NCI-H2029 (cell line): ENCODE measurements at regions not wholly inside any gene's neighbourhood (a gene's known extent, or its start where the extent isn't known, plus 50 kb on each side); places are given as distances from the start of the nearest gene placed in this dataset.

Experiments
- DNase-seq: peaks from one replicate; lab custom pipeline; 2025; lab: John Stamatoyannopoulos, UW

GRCh38 chr4:59243038-59243437 is 1957.1 kb upstream of the ADGRL3 start:
- no peak for DNase-seq

GRCh38 chr4:59247032-59247431 is 1953.1 kb upstream of the ADGRL3 start:
- DNase-seq, result no peak

- DNase-seq, result no peak
Observed at GRCh38 chr4:59248313-59248712, 1951.8 kb upstream of the ADGRL3 start.

- no peak for DNase-seq
Observed at GRCh38 chr4:59249110-59249509, 1951.0 kb upstream of the ADGRL3 start.

- no peak for DNase-seq
Observed at GRCh38 chr4:59258002-59258401, 1942.1 kb upstream of the ADGRL3 start.

DNA sequence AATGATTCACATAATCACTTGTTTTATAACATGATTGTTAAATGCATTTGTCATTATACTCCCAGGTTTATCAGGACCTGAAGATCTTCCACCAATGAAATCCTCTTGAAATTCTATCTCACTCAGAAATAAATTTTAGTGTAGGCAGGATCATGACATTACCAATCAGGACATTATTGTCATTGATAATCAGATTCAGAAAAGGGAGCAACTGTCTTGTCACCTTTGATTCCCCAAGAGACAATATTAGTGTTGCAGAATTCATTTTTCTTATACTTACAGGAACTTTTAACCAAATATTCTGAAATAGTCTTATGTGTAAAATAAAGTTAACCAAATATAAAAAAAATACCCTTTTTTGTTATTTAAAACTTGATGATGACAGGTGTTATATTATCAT is 1892.5 kb upstream of the ADGRL3 start:
- no peak for DNase-seq

DNA sequence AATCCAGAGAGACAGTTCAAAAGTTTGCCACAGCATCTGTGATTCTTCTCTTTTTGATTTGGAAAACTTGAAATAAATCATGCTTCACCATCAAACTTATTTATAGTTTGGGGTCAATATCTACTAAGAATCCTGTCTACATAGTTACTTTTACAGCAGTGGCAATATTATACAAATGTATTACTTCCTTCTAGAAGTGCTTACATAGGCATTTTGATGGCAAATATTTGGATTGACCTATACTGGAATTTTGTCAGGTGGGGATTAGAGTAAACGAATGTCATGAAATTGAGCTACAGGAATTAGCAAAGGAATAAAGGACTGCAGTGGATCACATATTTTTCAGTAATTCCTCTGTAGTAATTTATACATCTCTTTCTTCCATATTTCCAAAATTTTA is 1885.5 kb upstream of the ADGRL3 start:
- no peak for DNase-seq

GRCh38 chr4:59339631-59340030 is 1860.5 kb upstream of the ADGRL3 start:
- DNase-seq, result no peak

DNA sequence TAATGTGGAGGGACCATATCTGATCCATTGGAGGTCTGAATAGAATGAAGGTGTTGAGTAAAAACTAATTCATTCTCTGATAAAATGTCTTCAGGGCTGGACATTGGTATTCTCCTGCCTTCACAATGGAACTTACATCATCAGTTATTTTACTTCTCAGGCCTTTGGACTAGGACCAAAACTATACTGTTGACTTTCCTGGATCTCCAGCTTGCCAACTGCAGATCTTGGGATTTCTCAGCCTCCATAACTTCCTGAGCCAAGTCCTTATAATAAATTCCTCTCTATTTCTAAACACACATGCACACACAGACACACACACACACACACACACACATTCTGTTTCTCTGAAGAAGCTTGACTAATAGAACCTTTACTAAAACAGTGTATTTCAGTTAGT is 1858.6 kb upstream of the ADGRL3 start:
- DNase-seq, result no peak

DNA sequence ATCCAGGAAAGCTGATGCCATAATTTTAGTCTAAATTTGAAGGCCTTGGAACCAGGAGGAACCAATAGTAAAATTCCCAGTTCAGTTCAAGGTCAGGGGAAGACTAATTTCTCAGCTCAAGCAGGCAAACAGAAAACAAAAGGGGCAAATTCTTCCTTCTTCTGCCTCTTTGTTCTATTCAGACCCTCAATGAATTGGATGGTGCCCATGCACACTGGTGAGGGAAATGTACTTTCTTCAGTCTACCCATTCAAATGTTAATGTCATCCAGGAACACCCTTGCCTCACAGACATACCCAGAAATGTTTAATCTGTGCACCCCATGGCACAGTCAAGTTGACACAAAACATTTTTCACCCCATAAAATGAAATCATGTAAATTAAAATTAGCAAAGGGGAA is 1851.2 kb upstream of the ADGRL3 start:
- no peak for DNase-seq

GRCh38 chr4:59369229-59369628 is 1830.9 kb upstream of the ADGRL3 start:
- no peak for DNase-seq

DNA sequence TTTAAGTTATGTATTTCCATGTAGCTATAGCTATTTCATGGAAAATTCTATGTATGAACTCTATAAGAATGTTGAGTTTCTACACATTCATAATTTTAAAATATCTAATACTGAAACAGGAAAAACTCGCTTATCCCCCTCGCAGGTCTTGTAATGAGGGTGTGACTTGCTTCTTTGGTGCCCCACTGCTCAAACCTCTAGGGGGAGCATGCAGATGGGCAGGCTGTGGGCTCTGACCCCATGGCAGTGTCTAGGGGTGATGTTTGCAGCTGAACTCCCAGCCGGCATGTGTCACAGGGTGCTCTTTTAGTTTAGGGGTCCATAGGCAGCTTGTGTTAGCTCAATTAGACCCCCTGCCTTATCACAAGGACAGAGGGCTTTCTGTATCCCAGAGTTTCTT is 1825.7 kb upstream of the ADGRL3 start:
- no peak for DNase-seq

DNA sequence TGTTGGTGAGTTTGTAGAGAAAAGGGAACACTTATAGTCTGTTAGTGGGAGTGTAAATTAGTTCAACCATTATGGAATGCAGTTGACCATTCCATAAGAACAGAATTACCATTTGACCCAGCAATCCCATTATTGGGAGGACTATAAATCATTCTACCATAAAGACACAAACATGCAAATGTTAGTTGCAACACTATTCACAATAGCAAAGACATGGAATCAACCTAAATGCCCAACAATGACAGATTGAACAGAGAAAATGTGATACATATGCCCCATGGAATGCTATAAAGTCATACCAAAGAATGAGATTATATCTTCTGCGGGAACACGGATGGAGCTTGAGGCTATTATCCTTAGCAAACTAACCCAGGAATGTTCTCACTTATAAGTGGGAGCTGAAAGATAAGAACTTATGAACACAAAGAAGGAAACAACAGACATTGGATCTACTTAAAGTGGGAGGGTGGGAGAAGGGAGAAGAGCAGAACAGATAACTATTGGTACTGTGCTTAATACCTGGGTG is 1819.2 kb upstream of the ADGRL3 start:
- no peak for DNase-seq

DNA sequence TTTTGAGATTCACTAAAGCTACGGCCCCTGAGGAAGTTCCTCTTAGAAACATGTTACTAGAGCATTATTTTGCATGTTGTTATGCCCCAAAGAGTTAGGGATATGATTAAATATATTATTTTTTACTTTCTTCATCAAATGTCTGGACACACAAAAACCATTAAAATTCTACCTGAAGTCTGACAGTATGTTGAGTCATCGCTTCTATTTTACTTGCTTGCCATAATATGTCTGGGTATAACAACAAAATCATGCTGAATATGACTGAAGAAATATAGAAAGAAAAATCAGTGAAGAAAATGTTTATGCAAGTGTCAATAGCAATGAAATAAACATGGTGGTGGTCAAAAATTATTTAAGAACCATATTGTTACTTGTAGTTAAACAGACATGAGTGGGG is 1818.5 kb upstream of the ADGRL3 start:
- DNase-seq, result no peak

- DNase-seq, result no peak
Observed at GRCh38 chr4:59387759-59388758, 1812.1 kb upstream of the ADGRL3 start.

DNA sequence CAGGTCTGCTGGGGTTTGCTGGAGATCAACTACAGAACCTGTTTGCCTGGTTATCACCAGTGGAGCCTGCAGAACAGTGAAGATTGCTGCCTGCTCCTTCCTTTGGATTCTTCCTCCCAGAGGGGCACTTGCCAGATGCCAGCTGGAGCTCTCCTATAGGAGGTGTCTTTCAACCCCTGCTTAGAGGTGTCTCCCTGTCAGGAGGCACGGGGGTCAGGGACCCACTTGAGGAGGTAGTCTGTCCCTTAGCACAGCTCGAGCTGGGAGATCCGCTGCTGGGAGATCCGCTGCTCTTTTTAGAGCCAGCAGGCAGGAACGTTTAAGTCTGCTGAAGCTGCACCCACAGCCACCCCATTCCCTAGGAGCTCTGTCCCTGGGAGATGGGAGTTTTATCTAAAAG is 1806.3 kb upstream of the ADGRL3 start:
- DNase-seq, result no peak

- no peak for DNase-seq
Observed at GRCh38 chr4:59400334-59400733, 1799.8 kb upstream of the ADGRL3 start.

GRCh38 chr4:59409647-59410046 is 1790.5 kb upstream of the ADGRL3 start:
- DNase-seq, result no peak

DNA sequence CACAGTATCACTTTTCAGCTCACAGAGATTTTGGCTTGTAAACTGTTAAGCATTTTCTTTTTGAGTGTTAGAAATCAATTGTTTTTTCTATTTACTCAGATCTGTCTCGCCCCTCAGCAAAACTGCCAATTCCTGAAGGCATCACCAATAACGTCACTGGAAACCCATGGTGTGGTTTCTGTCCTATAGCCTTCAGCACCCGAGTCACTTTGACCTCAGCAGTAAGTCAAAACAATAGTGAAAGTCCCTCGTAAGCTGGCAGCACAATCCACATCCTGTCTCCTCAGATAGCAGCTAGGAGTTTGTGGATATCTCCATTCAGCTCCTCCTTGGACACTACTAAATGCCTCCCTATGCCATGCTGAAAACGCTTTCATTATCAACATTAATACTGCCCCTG is 1787.4 kb upstream of the ADGRL3 start:
- DNase-seq, result no peak

- no peak for DNase-seq
Observed at GRCh38 chr4:59455751-59456150, 1744.4 kb upstream of the ADGRL3 start.

GRCh38 chr4:59457576-59457975 is 1742.5 kb upstream of the ADGRL3 start:
- no peak for DNase-seq

DNA sequence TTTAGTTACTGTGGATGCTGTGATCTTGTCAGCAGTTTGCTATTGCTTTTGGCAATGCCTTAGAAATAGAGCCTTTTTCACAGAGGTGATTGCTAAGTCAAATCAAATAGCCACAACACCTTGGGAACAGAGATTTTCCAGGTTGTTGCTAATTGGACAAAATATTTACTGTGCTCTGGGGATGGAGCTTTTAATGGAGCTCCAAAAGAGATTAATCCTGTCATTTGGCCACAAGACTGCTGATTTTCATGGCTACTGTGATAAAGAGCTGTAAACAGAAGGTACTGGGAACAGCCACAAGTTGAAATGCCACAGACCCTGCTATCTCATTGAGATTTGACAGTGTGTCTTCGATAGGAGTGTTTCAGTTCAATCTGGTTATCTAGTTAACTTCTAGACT is 1715.2 kb upstream of the ADGRL3 start:
- DNase-seq, result no peak

- DNase-seq, result no peak
Observed at GRCh38 chr4:59500103-59500502, 1700.0 kb upstream of the ADGRL3 start.

- DNase-seq, result no peak
Observed at GRCh38 chr4:59503731-59504130, 1696.4 kb upstream of the ADGRL3 start.
